SKM-1 treated with dmso at 0.1 percent for 144 hours (cell line): ENCODE measurements at regions not wholly inside any gene's neighbourhood (a gene's known extent, or its start where the extent isn't known, plus 50 kb on each side); places are given as distances from the start of the nearest gene placed in this dataset.
"Not testable (repeated sequence)": the region's sequence is repeated elsewhere in the genome, so short reads cannot be mapped to it uniquely, and the experiment has no call there.

Experiments
- DNase-seq: peaks from one replicate; lab custom pipeline; 2025; ENCODE audit not compliant: unreplicated experiment; lab: John Stamatoyannopoulos, UW

- no peak for DNase-seq
Measured at GRCh38 chr19:27890206-27890605, 1322.7 kb downstream of the UQCRFS1 start.

- no peak for DNase-seq
Measured at GRCh38 chr19:27889156-27889555, 1323.8 kb downstream of the UQCRFS1 start.

- no peak for DNase-seq
Measured at GRCh38 chr19:27887946-27888345, 1325.0 kb downstream of the UQCRFS1 start.

GRCh38 chr19:27885359-27885758 lies 1327.6 kb downstream of the UQCRFS1 start:
- no peak for DNase-seq

GRCh38 chr19:27884376-27884775 lies 1328.6 kb downstream of the UQCRFS1 start:
- no peak for DNase-seq

GRCh38 chr19:27881213-27881612 lies 1331.7 kb downstream of the UQCRFS1 start:
- DNase-seq = no peak

- no peak for DNase-seq
Measured at GRCh38 chr19:27876976-27877512, 1335.9 kb downstream of the UQCRFS1 start.

GRCh38 chr19:27876489-27876888 lies 1336.5 kb downstream of the UQCRFS1 start:
- DNase-seq = no peak

- DNase-seq = no peak
Measured at GRCh38 chr19:27872370-27872769, 1340.6 kb downstream of the UQCRFS1 start.

GRCh38 chr19:27870293-27870692 lies 1342.7 kb downstream of the UQCRFS1 start:
- no peak for DNase-seq

GRCh38 chr19:27868007-27868406 lies 1344.9 kb downstream of the UQCRFS1 start:
- no peak for DNase-seq

- no peak for DNase-seq
Measured at GRCh38 chr19:27865927-27866777, 1346.8 kb downstream of the UQCRFS1 start.

GRCh38 chr19:27861411-27861975 lies 1351.5 kb downstream of the UQCRFS1 start:
- no peak for DNase-seq

GRCh38 chr19:27860309-27860934 lies 1352.5 kb downstream of the UQCRFS1 start:
- DNase-seq = no peak

- DNase-seq = no peak
Measured at GRCh38 chr19:27859689-27860088, 1353.3 kb downstream of the UQCRFS1 start.

- DNase-seq = no peak
Measured at GRCh38 chr19:27858981-27859581, 1353.9 kb downstream of the UQCRFS1 start.

GRCh38 chr19:27852931-27853330 lies 1360.0 kb downstream of the UQCRFS1 start:
- not testable (repeated sequence) for DNase-seq

GRCh38 chr19:27851543-27852060 lies 1361.3 kb downstream of the UQCRFS1 start:
- DNase-seq = no peak

- DNase-seq = no peak
Measured at GRCh38 chr19:27851002-27851481, 1361.9 kb downstream of the UQCRFS1 start.

GRCh38 chr19:27846944-27847343 lies 1366.0 kb downstream of the UQCRFS1 start:
- no peak for DNase-seq

GRCh38 chr19:27844261-27844660 lies 1368.7 kb downstream of the UQCRFS1 start:
- DNase-seq = no peak
